Mesothelial cell of epicardium (in vitro differentiated cells): ENCODE measurements at regions not wholly inside any gene's neighbourhood (a gene's known extent, or its start where the extent isn't known, plus 50 kb on each side); places are given as distances from the start of the nearest gene placed in this dataset.

ENCODE experiments used
- DNase-seq, 2 experiments: peaks; one replicate each; pipeline ENCODE4 v3.0.0; 2021; ENCODE audit warnings: low spot score in 2 of 2; ENCODE audit not compliant: unreplicated experiment in 2 of 2
- H3K27ac Mint-ChIP-seq: 2 replicates; pipeline ENCODE4 v1.8.0; 2021; ENCODE audit warnings: mixed read lengths
- H3K27me3 Mint-ChIP-seq: 2 replicates; pipeline ENCODE4 v1.8.0; 2021; ENCODE audit warnings: low read depth, mixed read lengths
- H3K36me3 Mint-ChIP-seq: 2 replicates; pipeline ENCODE4 v1.8.0; 2021; ENCODE audit warnings: mixed read lengths
- H3K4me1 Mint-ChIP-seq: 2 replicates; pipeline ENCODE4 v1.8.0; 2021; ENCODE audit warnings: mixed read lengths
- H3K4me3 Mint-ChIP-seq: 2 replicates; pipeline ENCODE4 v1.8.0; 2021; ENCODE audit warnings: mild to moderate bottlenecking, moderate library complexity, mixed read lengths
- H3K9me3 Mint-ChIP-seq: 2 replicates; pipeline ENCODE4 v1.8.0; 2021; ENCODE audit warnings: mixed read lengths
- TF ChIP-seq, protein P1 (sequence below): fragments of 200-600 bp; sonication (generic); IDR thresholded peaks from one replicate; pipeline ENCODE4 v1.5.0; 2021; ENCODE audit warnings: antibody characterized with exemption; ENCODE audit not compliant: unreplicated experiment

DNA sequence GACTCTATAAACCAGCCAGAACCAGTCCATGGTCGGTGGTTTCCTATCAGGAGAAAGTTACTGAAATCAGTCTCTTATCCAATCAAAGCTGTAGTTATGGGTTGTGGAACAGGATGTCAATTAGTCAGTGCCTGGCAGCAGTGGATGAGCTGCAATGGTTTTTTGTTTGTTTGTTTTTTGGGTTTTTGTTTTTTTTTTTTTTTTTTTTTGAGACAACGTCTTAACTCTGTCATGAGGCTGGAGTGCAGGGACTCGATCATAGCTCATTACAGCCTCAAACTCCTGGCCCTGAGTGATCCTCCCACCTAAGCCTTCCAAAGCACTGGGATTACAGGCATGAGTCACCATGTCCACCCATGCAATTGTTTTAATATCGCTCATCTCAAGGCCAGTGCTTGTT is 113.3 kb upstream of the CAND1 start:
- peaks cover 12% of the 10 kb centered on the region for H3K27me3 Mint-ChIP-seq
- no peak overlapping the region for H3K27ac Mint-ChIP-seq
- no peaks in the 10 kb centered on the region for H3K36me3 Mint-ChIP-seq
- DNase-seq = no peak
- TF ChIP-seq, protein P1, sequence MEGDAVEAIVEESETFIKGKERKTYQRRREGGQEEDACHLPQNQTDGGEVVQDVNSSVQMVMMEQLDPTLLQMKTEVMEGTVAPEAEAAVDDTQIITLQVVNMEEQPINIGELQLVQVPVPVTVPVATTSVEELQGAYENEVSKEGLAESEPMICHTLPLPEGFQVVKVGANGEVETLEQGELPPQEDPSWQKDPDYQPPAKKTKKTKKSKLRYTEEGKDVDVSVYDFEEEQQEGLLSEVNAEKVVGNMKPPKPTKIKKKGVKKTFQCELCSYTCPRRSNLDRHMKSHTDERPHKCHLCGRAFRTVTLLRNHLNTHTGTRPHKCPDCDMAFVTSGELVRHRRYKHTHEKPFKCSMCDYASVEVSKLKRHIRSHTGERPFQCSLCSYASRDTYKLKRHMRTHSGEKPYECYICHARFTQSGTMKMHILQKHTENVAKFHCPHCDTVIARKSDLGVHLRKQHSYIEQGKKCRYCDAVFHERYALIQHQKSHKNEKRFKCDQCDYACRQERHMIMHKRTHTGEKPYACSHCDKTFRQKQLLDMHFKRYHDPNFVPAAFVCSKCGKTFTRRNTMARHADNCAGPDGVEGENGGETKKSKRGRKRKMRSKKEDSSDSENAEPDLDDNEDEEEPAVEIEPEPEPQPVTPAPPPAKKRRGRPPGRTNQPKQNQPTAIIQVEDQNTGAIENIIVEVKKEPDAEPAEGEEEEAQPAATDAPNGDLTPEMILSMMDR = no peak
- peaks cover 33% of the 10 kb centered on the region for H3K4me1 Mint-ChIP-seq
- H3K4me3 Mint-ChIP-seq = no peak overlapping the region
- H3K9me3 Mint-ChIP-seq = peaks cover 4% of the 10 kb centered on the region

DNA sequence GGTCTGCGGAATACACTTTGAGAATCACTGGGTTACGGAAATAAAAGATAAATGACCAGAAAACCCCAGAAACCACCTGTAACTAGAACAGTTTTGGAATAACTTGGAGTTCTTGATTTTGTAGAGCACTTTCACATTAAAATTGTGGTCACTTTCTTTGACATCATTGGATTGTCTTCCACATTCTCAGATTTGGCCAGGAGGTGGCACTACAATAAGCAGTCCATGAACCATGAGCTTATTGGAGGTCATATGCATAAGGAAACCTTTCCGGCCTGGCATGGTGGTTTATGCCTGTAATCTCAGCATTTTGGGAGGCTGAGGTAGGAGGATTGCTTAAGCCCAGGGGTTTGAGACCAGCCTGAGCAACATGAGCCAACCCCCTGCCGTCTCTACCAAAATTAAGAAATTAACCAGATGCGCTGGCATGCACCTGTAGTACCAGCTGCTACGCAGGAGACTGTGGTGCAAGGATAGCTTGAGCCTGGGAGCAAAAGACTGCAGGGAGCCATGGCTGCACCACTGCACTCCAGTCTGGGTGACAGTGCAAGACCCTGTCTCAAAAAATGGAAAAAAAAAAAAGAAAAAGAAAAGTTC is 107.7 kb upstream of the CAND1 start:
- H3K36me3 Mint-ChIP-seq = no peaks in the 10 kb centered on the region
- TF ChIP-seq, protein P1 = no peak
- no peak for DNase-seq
- no peaks in the 10 kb centered on the region for H3K4me1 Mint-ChIP-seq
- peaks cover 4% of the 10 kb centered on the region for H3K9me3 Mint-ChIP-seq
- no peak overlapping the region for H3K27ac Mint-ChIP-seq
- H3K27me3 Mint-ChIP-seq = peaks cover 27% of the 10 kb centered on the region
- no peak overlapping the region for H3K4me3 Mint-ChIP-seq

DNA sequence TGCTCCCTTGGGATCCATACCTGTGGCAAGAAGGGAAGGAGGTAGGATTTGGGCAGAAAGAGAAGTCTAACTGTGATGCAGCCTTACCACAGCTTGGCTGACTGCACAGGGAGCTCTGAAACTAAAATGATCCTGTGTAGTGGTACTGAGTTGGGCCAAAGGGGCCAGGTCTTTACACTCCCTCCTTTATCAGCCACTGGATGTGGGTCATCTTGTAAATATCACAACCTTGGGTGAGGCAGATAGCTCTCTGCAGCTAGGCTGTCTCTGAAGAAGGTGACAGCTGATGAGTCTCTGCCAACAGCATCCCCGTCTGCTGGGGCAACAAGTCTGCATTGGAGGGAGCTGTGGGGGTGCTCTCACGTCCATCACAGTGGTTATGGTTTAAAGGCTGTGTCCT is 95.9 kb upstream of the CAND1 start:
- no peak for DNase-seq
- TF ChIP-seq, protein P1 = no peak
- Mint-ChIP-seq H3K27ac (no peak overlapping the region), H3K4me3 (no peak overlapping the region), H3K36me3 (no peaks in the 10 kb centered on the region), H3K4me1 (no peaks in the 10 kb centered on the region), H3K27me3 (peaks cover 58% of the 10 kb centered on the region), H3K9me3 (no peaks in the 10 kb centered on the region)

GRCh38 chr12:67182551-67182950 is 86.6 kb upstream of the CAND1 start:
- no peak overlapping the region for H3K4me3 Mint-ChIP-seq
- peaks cover 71% of the 10 kb centered on the region for H3K27me3 Mint-ChIP-seq
- no peak for DNase-seq
- H3K4me1 Mint-ChIP-seq = no peaks in the 10 kb centered on the region
- H3K27ac Mint-ChIP-seq = no peak overlapping the region
- H3K36me3 Mint-ChIP-seq = no peaks in the 10 kb centered on the region
- TF ChIP-seq, protein P1 = no peak
- H3K9me3 Mint-ChIP-seq = peaks cover 6% of the 10 kb centered on the region

DNA sequence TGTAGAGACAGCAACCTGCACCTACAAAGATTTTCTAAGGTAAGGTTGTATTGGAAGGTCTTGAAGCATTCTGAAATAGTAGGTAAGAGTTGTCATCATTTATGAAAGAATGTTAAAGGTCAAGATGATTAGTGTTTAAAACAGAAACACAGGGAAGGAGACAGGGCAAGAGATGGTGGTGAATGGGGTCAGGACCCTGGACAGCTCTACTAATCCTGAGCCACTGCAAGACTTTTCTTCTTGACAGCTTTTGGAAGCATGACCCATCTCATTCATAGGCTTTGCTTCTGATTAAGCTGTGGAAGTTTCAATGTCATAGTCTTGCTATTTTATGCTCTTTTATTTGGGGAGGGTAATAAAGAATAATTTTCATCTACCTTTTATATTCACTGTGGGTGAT is 75.5 kb upstream of the CAND1 start:
- TF ChIP-seq, protein P1 = no peak
- peak; percentile 24 to 57 for DNase-seq

GRCh38 chr12:67200386-67200785 is 68.8 kb upstream of the CAND1 start:
- H3K27me3 Mint-ChIP-seq = peaks cover 47% of the 10 kb centered on the region
- no peaks in the 10 kb centered on the region for H3K4me1 Mint-ChIP-seq
- no peak overlapping the region for H3K27ac Mint-ChIP-seq
- TF ChIP-seq, protein P1 = no peak
- DNase-seq = no peak
- no peaks in the 10 kb centered on the region for H3K36me3 Mint-ChIP-seq
- H3K9me3 Mint-ChIP-seq = no peaks in the 10 kb centered on the region
- H3K4me3 Mint-ChIP-seq = no peak overlapping the region

More for the DNA sequence above, 75.5 kb upstream of the CAND1 start:
- H3K27me3 Mint-ChIP-seq = peaks cover 58% of the 10 kb centered on the region
- H3K27ac Mint-ChIP-seq = no peak overlapping the region
- no peak overlapping the region for H3K4me3 Mint-ChIP-seq
- no peaks in the 10 kb centered on the region for H3K4me1 Mint-ChIP-seq
- H3K36me3 Mint-ChIP-seq = no peaks in the 10 kb centered on the region
- no peaks in the 10 kb centered on the region for H3K9me3 Mint-ChIP-seq
